Astrocyte (in vitro differentiated cells and primary cell): ENCODE measurements at regions not wholly inside any gene's neighbourhood (a gene's known extent, or its start where the extent isn't known, plus 50 kb on each side); places are given as distances from the start of the nearest gene placed in this dataset.
A peak's percentile ranks its signal among the peaks of the same experiment; 100 is the strongest.

ENCODE experiments used
- DNase-seq: peaks from one replicate; pipeline ENCODE4 v3.0.0-alpha.2; 2010; ENCODE audit warnings: low read depth
- FAIRE-seq: peaks from 2 replicates; lab custom pipeline; 2011; peaks lifted over from hg19 to GRCh38; lab: Jason Lieb, UNC
- H2AFZ ChIP-seq: 2 replicates; pipeline ENCODE4 v1.6.0; 2012; ENCODE audit warnings: low read depth, low read length, inconsistent platforms
- H3K27ac ChIP-seq: 2 replicates; pipeline ENCODE4 v1.5.1; 2011; ENCODE audit warnings: low read depth, low read length, inconsistent platforms
- H3K27me3 ChIP-seq: 2 replicates; pipeline ENCODE4 v1.6.0; 2011; ENCODE audit warnings: low read length, inconsistent platforms; ENCODE audit not compliant: insufficient read depth
- H3K36me3 ChIP-seq: 2 replicates; pipeline ENCODE4 v1.5.1; 2011; ENCODE audit warnings: low read length, inconsistent platforms; ENCODE audit not compliant: insufficient read depth
- H3K4me1 ChIP-seq: 2 replicates; pipeline ENCODE4 v1.5.1; 2011; ENCODE audit warnings: low read length, inconsistent platforms; ENCODE audit not compliant: insufficient read depth
- H3K4me2 ChIP-seq: 2 replicates; pipeline ENCODE4 v1.6.0; 2012; ENCODE audit warnings: low read length, inconsistent platforms
- H3K4me3 ChIP-seq: 2 replicates; pipeline ENCODE4 v1.5.1; 2011; ENCODE audit warnings: low read depth, mild to moderate bottlenecking, low read length, inconsistent platforms; ENCODE audit not compliant: insufficient read depth
- H3K79me2 ChIP-seq: 2 replicates; pipeline ENCODE4 v1.6.0; 2012; ENCODE audit warnings: mild to moderate bottlenecking, low read length, inconsistent platforms; ENCODE audit not compliant: insufficient read depth
- H3K9ac ChIP-seq: 2 replicates; pipeline ENCODE4 v1.6.0; 2012; ENCODE audit warnings: mild to moderate bottlenecking, low read length, inconsistent platforms
- H3K9me3 ChIP-seq: 2 replicates; pipeline ENCODE4 v1.5.1; 2012; ENCODE audit warnings: low read depth, mild to moderate bottlenecking, low read length, inconsistent platforms; ENCODE audit not compliant: insufficient read depth
- H4K20me1 ChIP-seq: 2 replicates; pipeline ENCODE4 v1.6.0; 2012; ENCODE audit warnings: low read length, inconsistent platforms; ENCODE audit not compliant: insufficient read depth
- H3K27ac Mint-ChIP-seq: one replicate; pipeline ENCODE4 v1.8.0; 2021; ENCODE audit warnings: mild to moderate bottlenecking, mixed read lengths; ENCODE audit not compliant: unreplicated experiment
- H3K27me3 Mint-ChIP-seq: one replicate; pipeline ENCODE4 v1.8.0; 2021; ENCODE audit warnings: low read depth, mixed read lengths; ENCODE audit not compliant: unreplicated experiment
- H3K36me3 Mint-ChIP-seq: one replicate; pipeline ENCODE4 v1.8.0; 2021; ENCODE audit warnings: low read depth, mixed read lengths; ENCODE audit not compliant: unreplicated experiment
- H3K4me1 Mint-ChIP-seq: one replicate; pipeline ENCODE4 v1.8.0; 2021; ENCODE audit warnings: low read depth, mixed read lengths; ENCODE audit not compliant: unreplicated experiment
- H3K4me3 Mint-ChIP-seq: one replicate; pipeline ENCODE4 v1.8.0; 2021; ENCODE audit warnings: mild to moderate bottlenecking, moderate library complexity, mixed read lengths; ENCODE audit not compliant: unreplicated experiment
- H3K9me3 Mint-ChIP-seq: one replicate; pipeline ENCODE4 v1.8.0; 2021; ENCODE audit warnings: mild to moderate bottlenecking, mixed read lengths; ENCODE audit not compliant: unreplicated experiment
- CTCF ChIP-seq: IDR thresholded peaks from 2 replicates; pipeline ENCODE4 v1.5.1; 2011; ENCODE audit warnings: low read depth, mild to moderate bottlenecking, inconsistent platforms, low read length, moderate library complexity; ENCODE audit not compliant: insufficient read depth
- EZH2 ChIP-seq: IDR thresholded peaks from 2 replicates; pipeline ENCODE4 v1.6.1; 2012; ENCODE audit warnings: mild to moderate bottlenecking, low read length, inconsistent platforms; ENCODE audit not compliant: insufficient read depth

DNA sequence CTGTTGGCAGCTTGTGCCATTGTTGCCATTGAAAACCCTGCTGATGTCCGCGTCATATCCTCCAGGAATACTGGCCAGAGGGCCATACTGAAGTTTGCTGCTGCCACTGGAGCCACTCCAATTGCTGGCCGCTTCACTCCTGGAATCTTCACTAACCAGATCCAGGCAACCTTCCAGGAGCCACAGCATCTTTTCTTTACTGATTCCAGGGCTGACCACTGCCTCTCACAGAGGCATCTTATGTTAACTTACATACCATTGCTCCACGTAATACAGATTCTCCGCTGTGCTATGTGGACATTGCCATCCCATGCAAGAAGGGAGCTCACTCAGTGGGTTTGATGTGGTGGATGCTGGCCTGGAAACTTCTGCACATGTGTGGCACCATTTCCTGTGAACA, 221.8 kb upstream of the FAM83B start:
- Mint-ChIP-seq H3K36me3 (no peaks in the 10 kb centered on the region), H3K9me3 (no peaks in the 10 kb centered on the region), H3K27ac (no peak overlapping the region), H3K4me3 (no peak overlapping the region), H3K27me3 (no peaks in the 10 kb centered on the region), H3K4me1 (no peaks in the 10 kb centered on the region)
- no peaks in the 10 kb centered on the region for H3K79me2 ChIP-seq
- no peaks in the 10 kb centered on the region for H3K36me3 ChIP-seq
- H3K4me1 ChIP-seq = no peaks in the 10 kb centered on the region
- no peak for FAIRE-seq
- H3K4me3 ChIP-seq = no peak overlapping the region
- no peaks in the 10 kb centered on the region for H3K27me3 ChIP-seq
- no peaks in the 10 kb centered on the region for H4K20me1 ChIP-seq
- TF ChIP-seq EZH2 (no peak), CTCF (no peak)
- H3K9ac ChIP-seq = no peak overlapping the region
- no peak overlapping the region for H2AFZ ChIP-seq
- DNase-seq = peak; percentile 98
- H3K27ac ChIP-seq = no peak overlapping the region
- no peak overlapping the region for H3K4me2 ChIP-seq
- H3K9me3 ChIP-seq = no peaks in the 10 kb centered on the region

GRCh38 chr6:54629131-54629530, 217.4 kb upstream of the FAM83B start:
- H3K9me3 Mint-ChIP-seq = no peaks in the 10 kb centered on the region
- no peak overlapping the region for H3K27ac Mint-ChIP-seq
- no peak overlapping the region for H3K27ac ChIP-seq
- no peaks in the 10 kb centered on the region for H3K27me3 ChIP-seq
- H3K9ac ChIP-seq = no peak overlapping the region
- FAIRE-seq (no peak), DNase-seq (no peak)
- H2AFZ ChIP-seq = no peak overlapping the region
- no peaks in the 10 kb centered on the region for H3K4me1 Mint-ChIP-seq
- H3K79me2 ChIP-seq = no peaks in the 10 kb centered on the region
- no peaks in the 10 kb centered on the region for H3K36me3 Mint-ChIP-seq
- H3K4me3 ChIP-seq = no peak overlapping the region
- H3K4me3 Mint-ChIP-seq = no peak overlapping the region
- no peak overlapping the region for H3K4me2 ChIP-seq
- H3K27me3 Mint-ChIP-seq = peaks cover 7% of the 10 kb centered on the region
- H4K20me1 ChIP-seq = no peaks in the 10 kb centered on the region
- no peaks in the 10 kb centered on the region for H3K36me3 ChIP-seq
- H3K9me3 ChIP-seq = no peaks in the 10 kb centered on the region
- TF ChIP-seq EZH2 (no peak), CTCF (no peak)
- H3K4me1 ChIP-seq = no peaks in the 10 kb centered on the region

DNA sequence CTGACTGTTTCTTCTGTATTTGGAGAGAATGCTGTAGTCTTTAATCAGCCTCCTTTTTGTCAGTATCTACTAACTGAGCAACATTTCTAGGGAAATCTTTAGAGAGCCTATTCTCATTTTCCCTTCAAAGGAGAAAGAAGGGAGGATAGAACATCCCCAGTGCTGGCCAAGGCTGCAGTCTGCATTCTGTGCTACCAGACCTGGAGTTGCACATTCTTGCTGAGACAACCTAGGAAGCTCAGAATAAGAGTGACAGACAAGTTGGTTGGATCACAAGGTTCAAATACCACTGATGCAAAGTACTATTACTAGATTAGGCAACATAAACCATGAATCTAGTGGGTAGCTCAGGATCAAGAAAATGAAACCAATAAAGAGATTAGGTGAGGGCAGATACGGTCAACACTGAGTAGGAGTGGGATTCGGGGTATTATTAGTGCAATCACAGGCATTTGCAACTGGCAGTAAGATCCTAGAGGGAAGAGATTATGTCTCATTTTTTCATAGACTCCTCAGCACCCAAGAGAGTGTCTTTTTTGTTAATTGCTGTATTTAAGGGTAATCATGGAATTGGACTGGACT, 213.5 kb upstream of the FAM83B start:
- no peak overlapping the region for H3K27ac ChIP-seq
- H3K4me3 ChIP-seq = no peak overlapping the region
- Mint-ChIP-seq H3K9me3 (peaks cover 1% of the 10 kb centered on the region), H3K36me3 (no peaks in the 10 kb centered on the region), H3K4me1 (no peaks in the 10 kb centered on the region), H3K4me3 (no peak overlapping the region), H3K27me3 (peaks cover 7% of the 10 kb centered on the region), H3K27ac (no peak overlapping the region)
- no peaks in the 10 kb centered on the region for H4K20me1 ChIP-seq
- no peak overlapping the region for H3K4me2 ChIP-seq
- H3K9me3 ChIP-seq = no peaks in the 10 kb centered on the region
- DNase-seq (no peak), FAIRE-seq (no peak)
- H3K4me1 ChIP-seq = no peaks in the 10 kb centered on the region
- no peaks in the 10 kb centered on the region for H3K36me3 ChIP-seq
- no peaks in the 10 kb centered on the region for H3K79me2 ChIP-seq
- TF ChIP-seq CTCF (no peak), EZH2 (no peak)
- no peaks in the 10 kb centered on the region for H3K27me3 ChIP-seq
- H2AFZ ChIP-seq = no peak overlapping the region
- H3K9ac ChIP-seq = no peak overlapping the region
